CD4-positive, alpha-beta T cell treated with Interleukin-12 subunit alpha and Interleukin-12 subunit beta, for 1 hour (primary cell): ENCODE measurements at regions not wholly inside any gene's neighbourhood (a gene's known extent, or its start where the extent isn't known, plus 50 kb on each side); places are given as distances from the start of the nearest gene placed in this dataset.
"Not testable (repeated sequence)": the region's sequence is repeated elsewhere in the genome, so short reads cannot be mapped to it uniquely, and the experiment has no call there.

Experiments used
- DNase-seq: peaks from one replicate; pipeline ENCODE4 v3.0.0-alpha.2; 2020

- no peak for DNase-seq
These were observed 157.9 kb upstream of the NBPF11 start for GRCh38 chr1:148309940-148310500.

- no peak for DNase-seq
These were observed 156.9 kb upstream of the NBPF11 start for GRCh38 chr1:148308832-148309458.

- no peak for DNase-seq
These were observed 155.6 kb upstream of the NBPF11 start for GRCh38 chr1:148307583-148308185.

DNA sequence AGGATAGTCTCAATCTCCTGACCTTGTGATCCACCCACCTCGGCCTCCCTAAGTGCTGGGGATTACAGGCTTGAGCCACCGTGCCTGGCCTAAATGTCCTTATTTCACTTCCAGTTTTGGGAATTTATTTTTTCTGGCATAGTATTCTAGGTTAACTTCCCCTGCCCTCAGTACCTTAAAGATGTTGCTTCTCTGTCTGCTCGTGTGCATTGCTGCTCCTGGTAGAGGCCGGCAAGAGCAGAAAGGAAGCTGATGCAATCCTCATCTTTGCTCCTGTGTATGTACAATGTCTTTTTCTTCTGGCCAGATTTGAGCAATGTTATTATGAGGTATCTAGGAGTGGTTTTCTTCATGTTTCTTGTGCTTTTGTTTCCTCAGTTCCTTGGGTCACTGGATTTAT, 152.9 kb upstream of the NBPF11 start:
- not testable (repeated sequence) for DNase-seq

GRCh38 chr1:148302586-148303364, 150.7 kb upstream of the NBPF11 start:
- DNase-seq = peak; percentile 56

- not testable (repeated sequence) for DNase-seq
These were observed 145.8 kb upstream of the NBPF11 start for GRCh38 chr1:148297852-148298251.

DNA sequence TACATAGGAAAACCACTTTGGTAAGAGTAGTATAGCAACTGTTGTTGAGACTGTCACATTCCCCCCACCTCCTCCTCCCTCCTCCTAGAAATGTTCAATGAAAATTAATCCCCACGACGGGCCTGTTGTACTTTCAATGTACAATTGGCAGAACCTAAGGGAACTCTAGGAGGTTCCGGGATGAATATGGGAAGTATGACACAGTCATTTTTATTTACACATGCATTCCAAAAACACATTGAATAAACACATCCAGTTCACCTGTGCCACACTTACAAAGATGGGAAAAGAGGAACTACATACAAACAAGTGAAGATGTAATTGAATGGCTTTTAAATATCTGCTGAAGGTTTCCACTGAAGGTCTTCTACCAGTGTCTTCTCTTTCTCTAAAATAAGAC, 144.4 kb upstream of the NBPF11 start:
- no peak for DNase-seq

DNA sequence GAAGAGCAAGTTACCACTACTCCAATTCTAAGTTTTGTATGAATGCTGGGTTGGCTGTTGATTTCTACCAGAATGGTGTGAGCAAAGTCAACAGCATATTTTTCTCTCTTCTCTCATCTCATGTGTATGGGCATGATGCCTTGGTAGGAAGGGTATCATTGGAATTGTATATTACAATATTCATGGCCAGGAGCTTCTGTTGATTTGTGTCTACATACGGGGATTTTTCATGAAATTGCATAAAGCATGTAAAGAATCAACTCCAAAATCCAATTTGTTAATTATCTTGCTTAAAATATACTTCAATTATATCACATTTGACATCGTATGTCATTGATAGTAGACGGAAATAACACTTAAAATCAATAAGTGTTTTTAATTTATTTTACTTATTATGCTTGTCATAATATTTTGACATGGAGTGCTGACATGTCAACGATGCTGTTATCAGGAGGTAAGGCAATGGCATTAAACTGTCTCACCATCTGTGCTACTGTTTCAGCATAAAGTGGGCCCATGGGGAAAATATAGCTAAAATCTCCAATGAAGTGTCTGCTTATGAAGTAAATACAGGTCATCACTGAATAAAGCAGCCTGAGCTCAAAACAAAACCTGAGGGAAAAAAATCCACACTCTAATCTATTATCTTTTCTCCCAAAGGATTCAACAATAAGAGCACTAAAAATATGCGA, 142.2 kb upstream of the NBPF11 start:
- no peak for DNase-seq

GRCh38 chr1:148293651-148294050, 141.6 kb upstream of the NBPF11 start:
- DNase-seq = no peak

DNA sequence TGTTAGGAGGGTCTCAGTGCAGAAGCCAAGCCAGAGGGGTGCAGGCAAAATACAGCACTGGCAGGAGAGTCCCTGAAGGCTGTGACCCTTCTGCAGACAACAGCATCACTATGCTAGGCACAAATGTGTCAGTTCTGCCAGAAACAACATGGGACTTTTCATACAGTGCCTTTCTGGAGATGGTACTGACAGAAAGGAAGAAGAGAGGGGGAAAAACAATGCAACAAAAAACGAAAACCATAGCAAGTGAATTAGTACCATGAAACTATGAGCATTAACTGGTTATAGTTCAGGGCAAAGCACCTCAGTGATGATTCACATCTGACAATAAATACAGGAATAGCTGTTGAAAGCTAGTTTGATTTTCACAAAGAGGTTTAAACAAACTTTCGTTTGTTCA, 140.8 kb upstream of the NBPF11 start:
- no peak for DNase-seq

DNA sequence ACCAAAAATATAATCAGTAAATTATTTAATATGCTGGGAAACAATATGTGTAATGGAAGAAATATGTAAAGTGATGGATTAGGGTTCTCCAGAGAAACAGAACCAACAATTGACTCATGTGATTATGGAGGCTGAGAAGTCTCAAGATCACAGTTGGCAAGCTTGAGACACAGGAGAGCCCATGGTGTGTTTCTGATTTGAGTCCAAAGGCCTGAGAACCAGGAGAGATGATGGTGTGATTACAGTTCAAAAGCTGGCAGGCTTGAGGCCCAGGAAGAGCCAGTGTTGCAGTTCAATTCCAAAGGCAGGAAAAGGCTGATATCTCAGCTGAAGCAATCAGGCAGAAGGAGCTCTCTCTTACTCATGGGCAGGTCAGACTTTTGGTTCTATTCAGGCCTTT, 138.8 kb upstream of the NBPF11 start:
- no peak for DNase-seq

GRCh38 chr1:148289647-148290046, 137.6 kb upstream of the NBPF11 start:
- no peak for DNase-seq

DNA sequence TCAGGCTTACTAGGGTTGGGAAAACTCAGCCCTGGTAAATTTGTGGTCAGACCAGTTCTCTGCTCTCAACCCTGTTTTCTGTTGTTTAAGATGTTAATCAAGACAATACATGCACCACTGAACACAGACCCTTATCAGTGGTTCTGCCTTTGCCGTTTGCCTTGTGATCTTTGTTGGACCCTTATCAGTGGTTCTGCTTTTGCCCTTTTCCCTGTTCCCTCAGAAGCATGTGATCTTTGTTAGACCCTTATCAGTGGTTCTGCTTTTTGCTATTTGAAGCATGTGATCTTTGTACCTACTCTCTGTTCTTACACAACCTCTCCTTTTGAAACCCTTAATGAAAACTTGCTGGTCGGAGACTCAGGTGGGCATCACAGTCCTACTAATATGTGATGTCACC, 133.9 kb upstream of the NBPF11 start:
- not testable (repeated sequence) for DNase-seq

DNA sequence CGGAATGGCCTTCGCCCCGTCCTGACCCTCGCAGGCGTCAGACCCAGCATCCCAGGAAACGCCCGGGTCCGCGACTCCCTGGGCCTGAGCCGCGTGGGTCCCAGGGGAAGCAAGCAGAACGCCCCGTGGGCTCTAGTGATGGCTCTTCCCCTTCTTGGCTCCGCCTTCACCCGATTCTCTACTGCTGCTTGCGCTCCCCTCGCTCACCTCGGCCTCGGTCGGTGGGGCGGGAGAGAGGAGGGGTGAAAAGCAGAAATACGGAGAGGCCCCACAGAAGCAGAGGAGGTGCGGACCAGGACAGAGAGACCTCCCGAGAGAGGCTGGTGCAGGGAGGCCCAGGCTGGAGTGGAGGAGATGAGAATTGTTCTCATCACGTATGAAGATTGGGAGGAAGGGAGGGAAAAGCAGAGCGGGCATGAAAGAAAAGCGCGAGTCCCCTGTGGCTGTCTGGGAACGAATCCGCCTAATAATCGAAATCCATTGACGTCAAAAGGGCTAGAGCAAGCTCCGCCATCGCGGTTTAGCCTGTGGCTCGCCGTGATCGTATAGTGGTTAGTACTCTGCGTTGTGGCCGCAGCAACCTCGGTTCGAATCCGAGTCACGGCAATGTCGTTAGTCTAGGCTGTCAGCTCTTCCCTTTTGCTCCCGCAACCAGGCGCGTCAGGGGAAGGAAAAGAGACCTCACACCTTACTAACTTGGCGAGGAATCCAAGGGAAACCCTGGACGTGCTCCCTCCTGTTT, 128.9 kb upstream of the NBPF11 start:
- peak; percentile 24 for DNase-seq

DNA sequence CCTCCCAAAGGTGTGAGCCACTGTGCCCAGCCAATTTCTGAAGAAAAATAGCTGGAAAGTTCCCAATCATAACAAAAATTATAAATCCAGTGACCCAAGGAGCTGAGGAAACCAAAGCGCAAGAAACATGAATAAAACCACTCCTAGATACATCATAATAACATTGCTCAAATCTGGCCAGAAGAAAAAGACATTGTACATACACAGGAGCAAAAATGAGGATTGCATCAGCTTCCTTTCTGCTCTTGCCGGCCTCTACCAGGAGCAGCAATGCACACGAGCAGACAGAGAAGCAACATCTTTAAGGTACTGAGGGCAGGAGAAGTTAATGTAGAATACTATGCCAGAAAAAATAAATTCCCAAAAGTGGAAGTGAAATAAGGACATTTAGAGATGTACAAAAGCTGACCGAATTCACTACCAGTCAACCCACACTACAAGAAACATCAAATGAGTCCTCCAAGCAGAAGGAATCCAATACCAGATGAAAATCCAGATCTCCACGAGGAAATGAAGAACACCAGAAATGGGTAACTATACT, 127.0 kb upstream of the NBPF11 start:
- DNase-seq = not testable (repeated sequence)

DNA sequence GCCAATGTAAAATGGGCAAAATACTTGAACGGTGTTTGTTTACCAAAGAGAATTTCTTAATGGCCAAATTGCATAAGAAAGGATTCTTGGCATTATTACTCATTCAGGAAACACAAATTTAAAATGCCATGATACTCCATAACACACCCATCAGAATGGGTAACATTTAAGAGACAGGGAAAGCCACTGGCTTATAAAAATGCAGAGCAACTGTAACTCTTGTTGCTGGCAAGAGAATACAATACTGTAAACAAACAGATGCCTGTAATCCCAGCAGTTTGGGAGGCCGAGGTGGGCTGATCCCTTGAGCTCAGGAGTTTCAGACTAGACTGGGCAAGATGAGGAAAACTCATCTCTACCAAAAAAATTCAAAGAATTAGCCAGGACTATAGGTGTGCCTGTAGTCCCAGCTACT, 125.8 kb upstream of the NBPF11 start:
- DNase-seq = not testable (repeated sequence)

- not testable (repeated sequence) for DNase-seq
These were observed 115.0 kb upstream of the NBPF11 start for GRCh38 chr1:148267066-148267465.

DNA sequence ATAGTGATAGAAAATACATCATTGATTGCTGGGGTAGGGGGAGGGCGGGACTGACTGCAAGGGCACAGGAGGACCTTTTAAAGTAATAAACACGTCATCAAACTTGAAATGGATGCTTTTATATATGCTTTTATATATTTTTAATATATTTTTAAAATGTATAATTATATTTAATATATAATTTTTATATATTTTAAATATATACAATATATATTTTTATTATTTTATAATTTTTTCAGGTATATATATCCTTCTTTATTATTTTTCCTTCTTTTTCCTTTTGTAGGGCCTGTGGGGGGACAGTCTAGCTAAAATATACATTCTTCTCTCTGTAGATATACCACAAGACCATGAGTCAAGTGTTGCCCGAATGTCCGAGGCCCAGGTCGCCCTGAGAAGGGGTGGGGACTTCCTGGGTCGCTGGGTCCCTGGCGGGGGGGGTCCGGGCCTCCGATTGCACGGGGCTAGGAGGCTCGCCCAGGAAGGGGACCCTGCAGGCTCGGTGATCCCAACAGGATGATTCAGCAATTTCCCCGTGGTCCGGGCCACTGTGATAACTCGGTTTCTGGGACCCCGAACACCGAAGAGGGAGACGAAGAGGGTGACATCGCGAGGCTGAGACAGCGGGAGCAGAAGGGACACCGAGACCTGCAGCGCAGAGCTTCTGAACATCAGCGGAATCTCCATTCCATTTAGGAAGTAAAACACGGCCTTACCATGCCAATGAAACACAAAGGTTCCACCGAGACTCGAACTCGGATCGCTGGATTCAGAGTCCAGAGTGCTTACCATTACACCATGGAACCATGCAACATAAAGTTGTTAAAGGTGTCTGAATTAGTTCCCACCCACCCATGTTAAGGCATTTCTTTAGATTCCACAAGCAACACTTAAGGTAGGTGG, 112.5 kb upstream of the NBPF11 start:
- peak; percentile 32 for DNase-seq

DNA sequence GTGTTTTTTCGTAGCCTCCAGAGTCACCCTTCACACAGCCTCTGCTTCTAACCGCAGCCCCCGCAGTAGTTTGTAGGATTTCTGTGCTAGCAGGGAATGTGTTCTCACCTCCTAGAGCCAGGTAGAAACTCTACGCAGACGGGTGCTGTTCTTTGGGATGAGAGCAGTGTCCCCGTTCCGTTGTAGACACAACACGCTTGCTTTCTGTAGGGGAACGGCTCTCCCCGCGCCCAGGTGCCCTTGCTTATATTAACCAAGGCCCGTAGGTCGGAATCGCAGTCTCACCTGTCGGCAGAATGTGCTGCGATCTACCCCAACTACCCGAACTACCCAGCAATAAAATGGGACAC, 111.8 kb upstream of the NBPF11 start:
- DNase-seq = no peak

- DNase-seq = peak; percentile 62
These were observed 111.2 kb upstream of the NBPF11 start for GRCh38 chr1:148263128-148263905.
